ENCODE measurements at regions not wholly inside any gene's neighbourhood (a gene's known extent, or its start where the extent isn't known, plus 50 kb on each side); places are given as distances from the start of the nearest gene placed in this dataset.
A peak's percentile ranks its signal among the peaks of the same experiment; 100 is the strongest.

- TF ChIP-seq ZNF696 (CRISPR knock-in tag; conservative IDR thresholded peaks at IDR 0.05) (no peak), MAFG (tag; conservative IDR thresholded peaks at IDR 0.05) (peak; percentile 36; the same call in 1 of the 2 replicates), SAFB2 (IDR thresholded peaks at IDR 0.05; ENCODE audit: borderline replicate concordance, low read depth, low read length, severe bottlenecking) (no peak), NFRKB (IDR thresholded peaks at IDR 0.05; ENCODE audit: low read depth) (no peak), C11orf30 (IDR thresholded peaks at IDR 0.05; ENCODE audit: low read depth) (peak; percentile 63), SOX6 (IDR thresholded peaks at IDR 0.05) (0 out of 2 replicates have a peak, but pooled peaks have one; percentile 14), NFE2L1 (tag; IDR thresholded peaks at IDR 0.05; ENCODE audit: borderline replicate concordance, low read depth) (no peak), ZNF707 (CRISPR knock-in tag; conservative IDR thresholded peaks at IDR 0.05) (no peak)
- TF ChIP-seq, protein P1, sequence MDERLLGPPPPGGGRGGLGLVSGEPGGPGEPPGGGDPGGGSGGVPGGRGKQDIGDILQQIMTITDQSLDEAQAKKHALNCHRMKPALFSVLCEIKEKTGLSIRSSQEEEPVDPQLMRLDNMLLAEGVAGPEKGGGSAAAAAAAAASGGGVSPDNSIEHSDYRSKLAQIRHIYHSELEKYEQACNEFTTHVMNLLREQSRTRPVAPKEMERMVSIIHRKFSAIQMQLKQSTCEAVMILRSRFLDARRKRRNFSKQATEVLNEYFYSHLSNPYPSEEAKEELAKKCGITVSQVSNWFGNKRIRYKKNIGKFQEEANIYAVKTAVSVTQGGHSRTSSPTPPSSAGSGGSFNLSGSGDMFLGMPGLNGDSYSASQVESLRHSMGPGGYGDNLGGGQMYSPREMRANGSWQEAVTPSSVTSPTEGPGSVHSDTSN (CRISPR knock-in tag; IDR thresholded peaks at IDR 0.05; ENCODE audit: low read depth): no peak
- TF ChIP-seq, protein P1 (tag; conservative IDR thresholded peaks at IDR 0.05; ENCODE audit: low read depth): no peak
- TF ChIP-seq, protein P2, sequence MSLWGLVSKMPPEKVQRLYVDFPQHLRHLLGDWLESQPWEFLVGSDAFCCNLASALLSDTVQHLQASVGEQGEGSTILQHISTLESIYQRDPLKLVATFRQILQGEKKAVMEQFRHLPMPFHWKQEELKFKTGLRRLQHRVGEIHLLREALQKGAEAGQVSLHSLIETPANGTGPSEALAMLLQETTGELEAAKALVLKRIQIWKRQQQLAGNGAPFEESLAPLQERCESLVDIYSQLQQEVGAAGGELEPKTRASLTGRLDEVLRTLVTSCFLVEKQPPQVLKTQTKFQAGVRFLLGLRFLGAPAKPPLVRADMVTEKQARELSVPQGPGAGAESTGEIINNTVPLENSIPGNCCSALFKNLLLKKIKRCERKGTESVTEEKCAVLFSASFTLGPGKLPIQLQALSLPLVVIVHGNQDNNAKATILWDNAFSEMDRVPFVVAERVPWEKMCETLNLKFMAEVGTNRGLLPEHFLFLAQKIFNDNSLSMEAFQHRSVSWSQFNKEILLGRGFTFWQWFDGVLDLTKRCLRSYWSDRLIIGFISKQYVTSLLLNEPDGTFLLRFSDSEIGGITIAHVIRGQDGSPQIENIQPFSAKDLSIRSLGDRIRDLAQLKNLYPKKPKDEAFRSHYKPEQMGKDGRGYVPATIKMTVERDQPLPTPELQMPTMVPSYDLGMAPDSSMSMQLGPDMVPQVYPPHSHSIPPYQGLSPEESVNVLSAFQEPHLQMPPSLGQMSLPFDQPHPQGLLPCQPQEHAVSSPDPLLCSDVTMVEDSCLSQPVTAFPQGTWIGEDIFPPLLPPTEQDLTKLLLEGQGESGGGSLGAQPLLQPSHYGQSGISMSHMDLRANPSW (CRISPR knock-in tag; IDR thresholded peaks at IDR 0.05): no peak
- TF ChIP-seq, protein P3, sequence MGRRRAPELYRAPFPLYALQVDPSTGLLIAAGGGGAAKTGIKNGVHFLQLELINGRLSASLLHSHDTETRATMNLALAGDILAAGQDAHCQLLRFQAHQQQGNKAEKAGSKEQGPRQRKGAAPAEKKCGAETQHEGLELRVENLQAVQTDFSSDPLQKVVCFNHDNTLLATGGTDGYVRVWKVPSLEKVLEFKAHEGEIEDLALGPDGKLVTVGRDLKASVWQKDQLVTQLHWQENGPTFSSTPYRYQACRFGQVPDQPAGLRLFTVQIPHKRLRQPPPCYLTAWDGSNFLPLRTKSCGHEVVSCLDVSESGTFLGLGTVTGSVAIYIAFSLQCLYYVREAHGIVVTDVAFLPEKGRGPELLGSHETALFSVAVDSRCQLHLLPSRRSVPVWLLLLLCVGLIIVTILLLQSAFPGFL (CRISPR knock-in tag; IDR thresholded peaks at IDR 0.05): no peak
- TF ChIP-seq, protein P4, sequence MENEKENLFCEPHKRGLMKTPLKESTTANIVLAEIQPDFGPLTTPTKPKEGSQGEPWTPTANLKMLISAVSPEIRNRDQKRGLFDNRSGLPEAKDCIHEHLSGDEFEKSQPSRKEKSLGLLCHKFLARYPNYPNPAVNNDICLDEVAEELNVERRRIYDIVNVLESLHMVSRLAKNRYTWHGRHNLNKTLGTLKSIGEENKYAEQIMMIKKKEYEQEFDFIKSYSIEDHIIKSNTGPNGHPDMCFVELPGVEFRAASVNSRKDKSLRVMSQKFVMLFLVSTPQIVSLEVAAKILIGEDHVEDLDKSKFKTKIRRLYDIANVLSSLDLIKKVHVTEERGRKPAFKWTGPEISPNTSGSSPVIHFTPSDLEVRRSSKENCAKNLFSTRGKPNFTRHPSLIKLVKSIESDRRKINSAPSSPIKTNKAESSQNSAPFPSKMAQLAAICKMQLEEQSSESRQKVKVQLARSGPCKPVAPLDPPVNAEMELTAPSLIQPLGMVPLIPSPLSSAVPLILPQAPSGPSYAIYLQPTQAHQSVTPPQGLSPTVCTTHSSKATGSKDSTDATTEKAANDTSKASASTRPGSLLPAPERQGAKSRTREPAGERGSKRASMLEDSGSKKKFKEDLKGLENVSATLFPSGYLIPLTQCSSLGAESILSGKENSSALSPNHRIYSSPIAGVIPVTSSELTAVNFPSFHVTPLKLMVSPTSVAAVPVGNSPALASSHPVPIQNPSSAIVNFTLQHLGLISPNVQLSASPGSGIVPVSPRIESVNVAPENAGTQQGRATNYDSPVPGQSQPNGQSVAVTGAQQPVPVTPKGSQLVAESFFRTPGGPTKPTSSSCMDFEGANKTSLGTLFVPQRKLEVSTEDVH (IDR thresholded peaks at IDR 0.05; ENCODE audit: low read depth, partially characterized antibody): no peak
These were observed 52.7 kb upstream of the SYT6 start (continued) for GRCh38 chr1:114206392-114206791.

Data from K562 (cell line).